ENCODE measurements at regions not wholly inside any gene's neighbourhood (a gene's known extent, or its start where the extent isn't known, plus 50 kb on each side); places are given as distances from the start of the nearest gene placed in this dataset.

DNA sequence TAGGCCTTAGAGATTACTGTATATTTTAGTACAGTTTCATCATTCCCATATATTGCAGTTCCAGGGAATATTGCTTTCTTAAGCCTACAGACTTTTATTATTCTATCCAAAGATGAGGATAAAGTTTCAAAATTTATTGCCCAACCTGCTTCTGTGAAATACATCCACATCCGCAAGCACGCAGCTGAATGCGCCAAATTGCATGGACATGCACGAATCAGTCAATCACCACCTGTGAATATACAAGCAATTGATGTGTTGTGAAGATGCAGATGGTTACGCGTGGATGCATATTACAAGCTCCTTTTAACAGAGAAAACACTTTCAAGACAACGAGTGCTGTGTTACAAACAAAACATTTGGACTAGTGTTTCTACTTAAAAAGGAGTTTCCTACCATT lies 577.8 kb upstream of the PLXNA2 start:
- no peaks in the 10 kb centered on the region for H3K27me3 ChIP-seq (ENCODE audit: control insufficient read depth in 5 of 5, insufficient read depth in 4 of 5, low read length in 5 of 5)
- H3K27ac ChIP-seq (ENCODE audit: low read depth, low read length), result no peak overlapping the region
- no peaks in the 10 kb centered on the region for H3K9me3 ChIP-seq (ENCODE audit: control insufficient read depth in 5 of 5, low read length in 5 of 5)
- H3K36me3 ChIP-seq (ENCODE audit: control insufficient read depth in 5 of 5, insufficient read depth in 5 of 5, low read length in 5 of 5), result no peaks in the 10 kb centered on the region
- H3K4me1 ChIP-seq (ENCODE audit: control insufficient read depth in 5 of 5, insufficient read depth in 5 of 5, low read length in 5 of 5), result no peaks in the 10 kb centered on the region
- no peak overlapping the region for H3K4me3 ChIP-seq (ENCODE audit: low read depth in 1 of 5, low read length in 5 of 5)
- H3K9ac ChIP-seq (ENCODE audit: low read length in 5 of 5), result no peak overlapping the region

DNA sequence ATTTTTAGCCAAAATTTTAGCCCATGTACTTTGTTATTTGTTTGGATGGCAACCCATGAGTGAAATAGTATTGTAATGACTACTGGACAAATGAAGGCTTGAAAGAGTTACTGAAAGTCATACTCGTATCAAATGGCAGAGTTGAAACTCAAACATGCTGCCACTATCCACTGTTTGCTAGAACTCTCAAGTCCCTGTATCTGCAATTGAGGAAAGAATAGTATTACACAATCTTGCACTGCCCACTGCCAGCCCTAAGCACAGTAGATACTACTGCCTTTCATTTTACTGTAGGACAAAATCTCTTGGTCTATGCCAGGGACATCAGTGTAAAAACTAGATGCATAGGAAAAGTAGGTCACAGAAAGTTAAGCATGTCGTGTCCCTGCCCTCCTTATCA lies 581.1 kb upstream of the PLXNA2 start:
- no peaks in the 10 kb centered on the region for H3K9me3 ChIP-seq (ENCODE audit: control insufficient read depth in 5 of 5, low read length in 5 of 5)
- no peak overlapping the region for H3K4me3 ChIP-seq (ENCODE audit: low read depth in 1 of 5, low read length in 5 of 5)
- no peaks in the 10 kb centered on the region for H3K36me3 ChIP-seq (ENCODE audit: control insufficient read depth in 5 of 5, insufficient read depth in 5 of 5, low read length in 5 of 5)
- H3K9ac ChIP-seq (ENCODE audit: low read length in 5 of 5), result no peak overlapping the region
- H3K27me3 ChIP-seq (ENCODE audit: control insufficient read depth in 5 of 5, insufficient read depth in 4 of 5, low read length in 5 of 5), result no peaks in the 10 kb centered on the region
- H3K27ac ChIP-seq (ENCODE audit: low read depth, low read length), result no peak overlapping the region
- no peaks in the 10 kb centered on the region for H3K4me1 ChIP-seq (ENCODE audit: control insufficient read depth in 5 of 5, insufficient read depth in 5 of 5, low read length in 5 of 5)

DNA sequence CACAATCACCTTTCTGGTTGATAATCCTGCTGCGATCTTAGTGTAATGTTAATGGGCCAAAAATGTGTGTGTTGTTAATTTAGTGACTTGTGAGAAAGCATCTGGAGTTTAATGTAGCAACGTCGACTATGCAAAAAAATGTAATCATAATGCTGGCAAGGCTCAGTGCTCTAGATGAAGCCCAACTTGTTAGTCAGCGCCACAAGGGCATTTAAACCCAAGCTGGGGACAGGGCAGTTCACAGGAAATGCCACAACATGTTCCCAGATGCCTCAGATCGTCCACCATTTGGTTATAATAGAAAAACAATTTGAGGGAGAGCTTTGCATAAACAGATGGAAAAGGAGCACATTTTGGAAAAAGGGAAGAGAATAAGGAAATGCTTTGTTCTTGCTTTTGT lies 585.4 kb upstream of the PLXNA2 start:
- no peaks in the 10 kb centered on the region for H3K9me3 ChIP-seq (ENCODE audit: control insufficient read depth in 5 of 5, low read length in 5 of 5)
- H3K4me3 ChIP-seq (ENCODE audit: low read depth in 1 of 5, low read length in 5 of 5), result no peak overlapping the region
- no peak overlapping the region for H3K9ac ChIP-seq (ENCODE audit: low read length in 5 of 5)
- H3K36me3 ChIP-seq (ENCODE audit: control insufficient read depth in 5 of 5, insufficient read depth in 5 of 5, low read length in 5 of 5), result no peaks in the 10 kb centered on the region
- peaks cover 0 to 3% (median 0%) of the 10 kb centered on the region in 5 donors for H3K4me1 ChIP-seq (ENCODE audit: control insufficient read depth in 5 of 5, insufficient read depth in 5 of 5, low read length in 5 of 5)
- H3K27ac ChIP-seq (ENCODE audit: low read depth, low read length), result no peak overlapping the region
- no peaks in the 10 kb centered on the region for H3K27me3 ChIP-seq (ENCODE audit: control insufficient read depth in 5 of 5, insufficient read depth in 4 of 5, low read length in 5 of 5)

DNA sequence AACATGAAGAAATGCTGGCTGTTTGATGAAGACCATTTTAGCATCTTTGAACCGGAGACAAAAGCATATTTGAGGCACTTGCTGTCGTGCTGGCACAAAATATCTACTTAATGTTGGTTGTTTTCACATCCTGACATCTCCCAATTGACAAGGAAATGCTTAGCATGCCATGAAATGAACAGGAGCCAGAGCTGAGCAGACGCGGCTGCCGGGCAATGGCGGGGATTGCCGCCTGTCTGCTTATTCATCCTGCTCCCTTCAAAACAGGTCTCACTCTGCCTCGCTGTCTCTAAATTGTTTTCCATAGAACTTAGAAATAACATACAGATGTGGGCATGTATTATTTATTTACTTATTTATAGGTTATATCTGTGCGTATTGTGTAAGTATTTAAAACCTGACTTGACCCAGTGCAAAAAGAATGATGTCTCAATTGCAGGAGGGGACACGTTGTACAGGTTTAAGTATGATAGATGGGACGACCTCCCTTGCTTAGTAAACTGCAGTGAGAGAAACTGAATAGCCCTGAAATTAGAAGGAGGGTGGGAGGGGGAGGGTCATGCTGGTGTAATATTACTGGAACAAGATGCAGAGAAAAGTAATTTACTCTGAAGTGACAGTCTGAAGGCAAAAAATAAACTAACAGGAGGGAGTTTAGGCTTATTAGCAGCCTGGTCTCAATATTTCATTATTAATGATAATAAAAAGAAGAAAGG lies 590.4 kb upstream of the PLXNA2 start:
- peaks cover 0 to 13% (median 0%) of the 10 kb centered on the region in 5 donors for H3K4me1 ChIP-seq (ENCODE audit: control insufficient read depth in 5 of 5, insufficient read depth in 5 of 5, low read length in 5 of 5)
- H3K4me3 ChIP-seq (ENCODE audit: low read depth in 1 of 5, low read length in 5 of 5), result no peak overlapping the region
- no peaks in the 10 kb centered on the region for H3K9me3 ChIP-seq (ENCODE audit: control insufficient read depth in 5 of 5, low read length in 5 of 5)
- H3K27ac ChIP-seq (ENCODE audit: low read depth, low read length), result no peak overlapping the region
- H3K36me3 ChIP-seq (ENCODE audit: control insufficient read depth in 5 of 5, insufficient read depth in 5 of 5, low read length in 5 of 5), result no peaks in the 10 kb centered on the region
- no peak overlapping the region for H3K9ac ChIP-seq (ENCODE audit: low read length in 5 of 5)
- H3K27me3 ChIP-seq (ENCODE audit: control insufficient read depth in 5 of 5, insufficient read depth in 4 of 5, low read length in 5 of 5), result no peaks in the 10 kb centered on the region

DNA sequence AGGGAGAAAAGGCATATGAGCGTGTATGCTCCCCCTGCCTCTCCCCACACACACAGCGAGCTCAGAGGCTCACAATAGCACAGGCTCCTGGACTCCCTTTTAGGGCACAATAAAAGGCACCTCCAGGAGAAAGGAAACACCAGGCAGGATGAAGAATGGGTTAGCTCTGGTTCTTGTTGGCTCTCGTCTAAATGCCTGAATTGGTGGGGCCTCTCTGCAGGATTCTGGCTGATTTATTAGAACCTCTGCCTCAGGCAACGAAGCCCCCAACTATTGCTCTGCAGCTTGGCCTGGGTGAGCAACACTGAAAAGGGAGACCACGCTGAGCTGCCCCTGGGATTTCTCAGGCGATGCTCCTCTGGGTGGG lies 590.9 kb upstream of the PLXNA2 start:
- peaks cover 0 to 13% (median 0%) of the 10 kb centered on the region in 5 donors for H3K4me1 ChIP-seq (ENCODE audit: control insufficient read depth in 5 of 5, insufficient read depth in 5 of 5, low read length in 5 of 5)
- no peaks in the 10 kb centered on the region for H3K27me3 ChIP-seq (ENCODE audit: control insufficient read depth in 5 of 5, insufficient read depth in 4 of 5, low read length in 5 of 5)
- no peak overlapping the region for H3K27ac ChIP-seq (ENCODE audit: low read depth, low read length)
- H3K9me3 ChIP-seq (ENCODE audit: control insufficient read depth in 5 of 5, low read length in 5 of 5), result no peaks in the 10 kb centered on the region
- no peak overlapping the region for H3K9ac ChIP-seq (ENCODE audit: low read length in 5 of 5)
- no peaks in the 10 kb centered on the region for H3K36me3 ChIP-seq (ENCODE audit: control insufficient read depth in 5 of 5, insufficient read depth in 5 of 5, low read length in 5 of 5)
- no peak overlapping the region for H3K4me3 ChIP-seq (ENCODE audit: low read depth in 1 of 5, low read length in 5 of 5)

DNA sequence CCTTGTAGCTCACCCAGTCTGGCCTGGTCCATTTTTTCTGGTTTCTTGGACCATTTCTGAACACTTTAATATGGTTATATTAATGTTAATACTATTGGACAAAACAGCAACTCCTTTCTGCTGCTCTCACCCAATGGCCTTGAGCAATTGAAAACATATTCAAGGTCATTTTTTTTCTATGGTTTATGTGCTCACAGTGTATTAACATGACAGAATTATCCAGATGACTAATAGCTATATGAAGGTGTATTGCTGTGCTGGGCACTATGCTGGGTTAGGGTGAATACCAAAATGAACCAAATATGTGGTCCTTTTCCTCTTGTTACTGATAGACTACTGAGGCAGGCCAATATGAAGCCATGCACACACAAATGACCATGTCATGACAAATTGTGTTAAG lies 591.6 kb upstream of the PLXNA2 start:
- H3K27me3 ChIP-seq (ENCODE audit: control insufficient read depth in 5 of 5, insufficient read depth in 4 of 5, low read length in 5 of 5), result peaks cover 0 to 3% (median 0%) of the 10 kb centered on the region in 5 donors
- no peak overlapping the region for H3K9ac ChIP-seq (ENCODE audit: low read length in 5 of 5)
- H3K9me3 ChIP-seq (ENCODE audit: control insufficient read depth in 5 of 5, low read length in 5 of 5), result no peaks in the 10 kb centered on the region
- peaks cover 0 to 13% (median 0%) of the 10 kb centered on the region in 5 donors for H3K4me1 ChIP-seq (ENCODE audit: control insufficient read depth in 5 of 5, insufficient read depth in 5 of 5, low read length in 5 of 5)
- no peak overlapping the region for H3K27ac ChIP-seq (ENCODE audit: low read depth, low read length)
- no peak overlapping the region for H3K4me3 ChIP-seq (ENCODE audit: low read depth in 1 of 5, low read length in 5 of 5)
- no peaks in the 10 kb centered on the region for H3K36me3 ChIP-seq (ENCODE audit: control insufficient read depth in 5 of 5, insufficient read depth in 5 of 5, low read length in 5 of 5)

DNA sequence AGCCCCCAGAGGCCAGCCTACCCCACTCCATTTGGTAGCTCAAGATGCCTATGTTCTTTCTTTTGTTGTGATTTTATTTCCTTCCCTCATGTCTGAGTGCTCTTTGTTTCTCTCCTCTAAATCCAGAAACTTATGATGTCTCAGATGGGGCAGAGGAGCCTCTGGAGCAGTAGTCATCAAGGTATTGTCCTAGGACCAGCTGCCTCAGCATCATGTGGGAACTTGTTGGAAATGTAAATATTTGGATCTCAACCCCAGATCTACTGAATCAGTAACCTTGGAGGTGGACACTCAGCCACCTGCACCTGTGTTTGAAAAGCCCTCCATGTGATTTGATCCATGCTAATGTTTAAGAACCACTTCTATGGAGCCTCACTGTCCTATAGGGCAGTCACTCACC lies 593.1 kb upstream of the PLXNA2 start:
- peaks cover 0 to 13% (median 0%) of the 10 kb centered on the region in 5 donors for H3K4me1 ChIP-seq (ENCODE audit: control insufficient read depth in 5 of 5, insufficient read depth in 5 of 5, low read length in 5 of 5)
- no peak overlapping the region for H3K4me3 ChIP-seq (ENCODE audit: low read depth in 1 of 5, low read length in 5 of 5)
- peaks cover 0 to 3% (median 0%) of the 10 kb centered on the region in 5 donors for H3K27me3 ChIP-seq (ENCODE audit: control insufficient read depth in 5 of 5, insufficient read depth in 4 of 5, low read length in 5 of 5)
- H3K36me3 ChIP-seq (ENCODE audit: control insufficient read depth in 5 of 5, insufficient read depth in 5 of 5, low read length in 5 of 5), result no peaks in the 10 kb centered on the region
- no peak overlapping the region for H3K9ac ChIP-seq (ENCODE audit: low read length in 5 of 5)
- H3K27ac ChIP-seq (ENCODE audit: low read depth, low read length), result no peak overlapping the region
- H3K9me3 ChIP-seq (ENCODE audit: control insufficient read depth in 5 of 5, low read length in 5 of 5), result no peaks in the 10 kb centered on the region

DNA sequence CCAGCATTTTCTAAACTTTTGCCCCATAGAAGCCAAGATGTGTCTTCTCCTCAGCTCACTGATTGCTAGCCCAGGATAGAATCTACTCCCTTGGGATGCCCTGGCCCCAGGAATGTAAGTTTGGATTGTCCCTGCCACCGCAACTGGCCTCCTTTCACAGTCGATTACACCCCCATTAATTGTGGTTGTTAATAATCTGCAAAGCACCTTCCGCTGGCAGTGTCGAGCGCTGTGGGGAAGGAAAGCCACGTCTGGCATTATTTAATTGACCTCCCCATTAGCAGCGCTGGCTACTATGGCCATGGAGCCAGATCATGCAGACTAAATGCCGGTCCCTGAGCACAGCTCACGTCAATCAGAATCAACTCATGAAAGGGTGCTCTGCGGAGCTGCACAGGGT lies 597.3 kb upstream of the PLXNA2 start:
- no peak overlapping the region for H3K9ac ChIP-seq (ENCODE audit: low read length in 5 of 5)
- H3K36me3 ChIP-seq (ENCODE audit: control insufficient read depth in 5 of 5, insufficient read depth in 5 of 5, low read length in 5 of 5), result no peaks in the 10 kb centered on the region
- no peaks in the 10 kb centered on the region for H3K4me1 ChIP-seq (ENCODE audit: control insufficient read depth in 5 of 5, insufficient read depth in 5 of 5, low read length in 5 of 5)
- H3K27ac ChIP-seq (ENCODE audit: low read depth, low read length), result no peak overlapping the region
- H3K4me3 ChIP-seq (ENCODE audit: low read depth in 1 of 5, low read length in 5 of 5), result no peak overlapping the region
- H3K9me3 ChIP-seq (ENCODE audit: control insufficient read depth in 5 of 5, low read length in 5 of 5), result no peaks in the 10 kb centered on the region
- peaks cover 0 to 3% (median 0%) of the 10 kb centered on the region in 5 donors for H3K27me3 ChIP-seq (ENCODE audit: control insufficient read depth in 5 of 5, insufficient read depth in 4 of 5, low read length in 5 of 5)

DNA sequence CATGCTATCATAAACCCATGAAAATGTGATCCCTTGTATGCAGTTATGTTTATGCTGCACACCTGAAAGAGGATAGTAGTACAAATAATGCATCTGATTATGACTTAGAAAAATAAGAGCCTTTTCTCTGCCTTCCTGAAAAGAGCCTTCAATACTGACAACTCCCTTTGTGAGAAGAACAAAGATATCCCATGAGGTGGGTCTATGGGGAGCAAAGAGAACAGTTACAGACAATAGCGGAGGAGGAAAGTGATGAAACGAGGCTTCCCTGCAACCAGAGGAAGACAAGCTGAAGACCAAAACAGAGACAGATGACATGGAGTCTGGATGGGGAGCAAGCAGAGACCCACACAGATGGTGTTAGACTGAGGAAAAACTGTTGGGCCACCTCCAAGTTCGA lies 598.3 kb upstream of the PLXNA2 start:
- Histone ChIP-seq H3K36me3 (ENCODE audit: control insufficient read depth in 5 of 5, insufficient read depth in 5 of 5, low read length in 5 of 5) (no peaks in the 10 kb centered on the region), H3K27me3 (ENCODE audit: control insufficient read depth in 5 of 5, insufficient read depth in 4 of 5, low read length in 5 of 5) (peaks cover 0 to 3% (median 0%) of the 10 kb centered on the region in 5 donors), H3K4me1 (ENCODE audit: control insufficient read depth in 5 of 5, insufficient read depth in 5 of 5, low read length in 5 of 5) (no peaks in the 10 kb centered on the region), H3K9me3 (ENCODE audit: control insufficient read depth in 5 of 5, low read length in 5 of 5) (no peaks in the 10 kb centered on the region), H3K9ac (ENCODE audit: low read length in 5 of 5) (no peak overlapping the region), H3K27ac (ENCODE audit: low read depth, low read length) (no peak overlapping the region), H3K4me3 (ENCODE audit: low read depth in 1 of 5, low read length in 5 of 5) (no peak overlapping the region)

DNA sequence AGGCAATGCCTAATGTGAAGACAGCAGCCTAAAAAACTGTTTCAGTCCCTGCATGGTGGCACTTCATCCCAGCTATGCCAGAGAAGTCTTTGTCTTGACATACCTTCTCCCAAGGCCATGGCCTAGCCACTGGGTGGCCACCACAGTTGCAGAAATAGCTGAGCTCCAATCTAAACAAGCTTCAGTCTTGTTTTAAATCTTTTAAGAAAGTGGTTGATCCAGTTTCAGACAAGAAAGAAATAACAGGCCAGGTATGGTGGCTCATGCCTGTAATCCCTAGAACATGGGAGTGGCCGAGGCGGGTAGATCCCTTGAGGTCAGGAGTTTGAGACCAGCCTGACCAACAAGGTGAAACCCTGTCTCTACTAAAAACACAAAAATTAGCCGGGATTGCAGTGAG lies 600.0 kb upstream of the PLXNA2 start:
- Histone ChIP-seq H3K27me3 (ENCODE audit: control insufficient read depth in 5 of 5, insufficient read depth in 4 of 5, low read length in 5 of 5) (peaks cover 0 to 3% (median 0%) of the 10 kb centered on the region in 5 donors), H3K4me3 (ENCODE audit: low read depth in 1 of 5, low read length in 5 of 5) (no peak overlapping the region), H3K27ac (ENCODE audit: low read depth, low read length) (no peak overlapping the region), H3K9me3 (ENCODE audit: control insufficient read depth in 5 of 5, low read length in 5 of 5) (no peaks in the 10 kb centered on the region), H3K4me1 (ENCODE audit: control insufficient read depth in 5 of 5, insufficient read depth in 5 of 5, low read length in 5 of 5) (no peaks in the 10 kb centered on the region), H3K9ac (ENCODE audit: low read length in 5 of 5) (no peak overlapping the region), H3K36me3 (ENCODE audit: control insufficient read depth in 5 of 5, insufficient read depth in 5 of 5, low read length in 5 of 5) (no peaks in the 10 kb centered on the region)
